Activated gamma-delta T cell treated with Interleukin-2 at 50 U/mL for 16 hours (primary cell): ENCODE measurements at regions not wholly inside any gene's neighbourhood (a gene's known extent, or its start where the extent isn't known, plus 50 kb on each side); places are given as distances from the start of the nearest gene placed in this dataset.

Source experiments
- DNase-seq: peaks from one replicate; pipeline ENCODE4 v3.0.0-alpha.2; 2020

- no peak for DNase-seq
Observed at GRCh38 chr14:106823552-106823951, 1297.2 kb downstream of the TMEM121 start.

- DNase-seq: no peak
Observed at GRCh38 chr14:106826833-106827369, 1300.5 kb downstream of the TMEM121 start.

GRCh38 chr14:106831322-106831720 is 1304.9 kb downstream of the TMEM121 start:
- peak; percentile 39 for DNase-seq

- DNase-seq: no peak
Observed at GRCh38 chr14:106837870-106838269, 1311.5 kb downstream of the TMEM121 start.

- no peak for DNase-seq
Observed at GRCh38 chr14:106838991-106839769, 1312.8 kb downstream of the TMEM121 start.

GRCh38 chr14:106840258-106840657 is 1313.9 kb downstream of the TMEM121 start:
- DNase-seq: no peak

GRCh38 chr14:106840991-106841390 is 1314.6 kb downstream of the TMEM121 start:
- no peak for DNase-seq

- DNase-seq: no peak
Observed at GRCh38 chr14:106841701-106842100, 1315.3 kb downstream of the TMEM121 start.

- no peak for DNase-seq
Observed at GRCh38 chr14:106842687-106843086, 1316.3 kb downstream of the TMEM121 start.

GRCh38 chr14:106843386-106843785 is 1317.0 kb downstream of the TMEM121 start:
- DNase-seq: no peak

GRCh38 chr14:106843951-106844483 is 1317.6 kb downstream of the TMEM121 start:
- peak; percentile 18 for DNase-seq

- DNase-seq: peak; percentile 59
Observed at GRCh38 chr14:106844608-106845285, 1318.4 kb downstream of the TMEM121 start.

GRCh38 chr14:106845286-106846087 is 1319.1 kb downstream of the TMEM121 start:
- peak; percentile 47 for DNase-seq

- DNase-seq: no peak
Observed at GRCh38 chr14:106846218-106846617, 1319.8 kb downstream of the TMEM121 start.

- DNase-seq: no peak
Observed at GRCh38 chr14:106848330-106849121, 1322.1 kb downstream of the TMEM121 start.

- DNase-seq: no peak
Observed at GRCh38 chr14:106850913-106851825, 1324.8 kb downstream of the TMEM121 start.

GRCh38 chr14:106872611-106873446 is 1346.4 kb downstream of the TMEM121 start:
- DNase-seq: peak; percentile 78

- DNase-seq: no peak
Observed at GRCh38 chr14:106874350-106874749, 1348.0 kb downstream of the TMEM121 start.

GRCh38 chr14:106875503-106875902 is 1349.1 kb downstream of the TMEM121 start:
- DNase-seq: peak; percentile 40

- no peak for DNase-seq
Observed at GRCh38 chr14:106876711-106877110, 1350.3 kb downstream of the TMEM121 start.
